T-helper 1 cell (primary cell): ENCODE measurements at regions not wholly inside any gene's neighbourhood (a gene's known extent, or its start where the extent isn't known, plus 50 kb on each side); places are given as distances from the start of the nearest gene placed in this dataset.
"Not testable (repeated sequence)": the region's sequence is repeated elsewhere in the genome, so short reads cannot be mapped to it uniquely, and the experiment has no call there.

ENCODE experiments used
- DNase-seq, 5 donors: peaks; one replicate each; pipeline ENCODE4 v3.0.0-alpha.2; 2012 to 2020

GRCh38 chr7:87007038-87007437 lies 52.4 kb downstream of the ELAPOR2 start:
- DNase-seq: no peak

GRCh38 chr7:87004956-87005355 lies 54.5 kb downstream of the ELAPOR2 start:
- no peak for DNase-seq

- no peak for DNase-seq
Observed at GRCh38 chr7:87003872-87004798, 55.3 kb downstream of the ELAPOR2 start.

GRCh38 chr7:87001214-87001613 lies 58.2 kb downstream of the ELAPOR2 start:
- no peak for DNase-seq

- no peak for DNase-seq
Observed at GRCh38 chr7:87000344-87000743, 59.1 kb downstream of the ELAPOR2 start.

GRCh38 chr7:86999750-87000149 lies 59.7 kb downstream of the ELAPOR2 start:
- no peak for DNase-seq

GRCh38 chr7:86995814-86996213 lies 63.6 kb downstream of the ELAPOR2 start:
- DNase-seq: no peak

- no peak for DNase-seq
Observed at GRCh38 chr7:86995052-86995725, 64.3 kb downstream of the ELAPOR2 start.

GRCh38 chr7:86991771-86992191 lies 67.7 kb downstream of the ELAPOR2 start:
- no peak for DNase-seq

GRCh38 chr7:86991093-86991769 lies 68.2 kb downstream of the ELAPOR2 start:
- DNase-seq: no peak

GRCh38 chr7:86989407-86989806 lies 70.0 kb downstream of the ELAPOR2 start:
- DNase-seq: no peak

- DNase-seq: not testable (repeated sequence)
Observed at GRCh38 chr7:86987834-86988233, 71.6 kb downstream of the ELAPOR2 start.

- not testable (repeated sequence) for DNase-seq
Observed at GRCh38 chr7:86987358-86987757, 72.1 kb downstream of the ELAPOR2 start.

- DNase-seq: not testable (repeated sequence)
Observed at GRCh38 chr7:86985342-86985741, 74.1 kb downstream of the ELAPOR2 start.

- DNase-seq: not testable (repeated sequence)
Observed at GRCh38 chr7:86983654-86984053, 75.8 kb downstream of the ELAPOR2 start.

- not testable (repeated sequence) for DNase-seq
Observed at GRCh38 chr7:86981937-86982336, 77.5 kb downstream of the ELAPOR2 start.

- no peak for DNase-seq
Observed at GRCh38 chr7:86981127-86981526, 78.3 kb downstream of the ELAPOR2 start.

GRCh38 chr7:86980223-86980622 lies 79.2 kb downstream of the ELAPOR2 start:
- no peak for DNase-seq

- DNase-seq: peak in 1 of 5 donors; percentile 70
Observed at GRCh38 chr7:86978808-86979506, 80.5 kb downstream of the ELAPOR2 start.

GRCh38 chr7:86976958-86977357 lies 82.5 kb downstream of the ELAPOR2 start:
- DNase-seq: no peak

- no peak for DNase-seq
Observed at GRCh38 chr7:86975914-86976313, 83.5 kb downstream of the ELAPOR2 start.

- no peak for DNase-seq
Observed at GRCh38 chr7:86975449-86975848, 84.0 kb downstream of the ELAPOR2 start.

GRCh38 chr7:86972072-86972471 lies 87.4 kb downstream of the ELAPOR2 start:
- DNase-seq: no peak
